Astrocyte of the cerebellum (primary cell): ENCODE measurements at regions not wholly inside any gene's neighbourhood (a gene's known extent, or its start where the extent isn't known, plus 50 kb on each side); places are given as distances from the start of the nearest gene placed in this dataset.

Experiments used
- DNase-seq: peaks from one replicate; pipeline ENCODE4 v3.0.0-alpha.2; 2011; ENCODE audit warnings: low read depth
- H3K4me3 ChIP-seq: 2 replicates; pipeline ENCODE4 v1.5.1; 2011; ENCODE audit warnings: mild to moderate bottlenecking, low read depth, low read length, moderate library complexity
- in situ Hi-C: cut with HindIII; loops from 2 replicates; pipeline ENCODE4 v1.10.0; 2017; ENCODE audit warnings: low sequenced_read_pairs
- TF ChIP-seq, protein P1 (sequence below): IDR thresholded peaks from 2 replicates; pipeline ENCODE4 v1.5.1; 2012; ENCODE audit warnings: low read length, low read depth, moderate library complexity, mild to moderate bottlenecking; ENCODE audit errors: missing control alignments

DNA sequence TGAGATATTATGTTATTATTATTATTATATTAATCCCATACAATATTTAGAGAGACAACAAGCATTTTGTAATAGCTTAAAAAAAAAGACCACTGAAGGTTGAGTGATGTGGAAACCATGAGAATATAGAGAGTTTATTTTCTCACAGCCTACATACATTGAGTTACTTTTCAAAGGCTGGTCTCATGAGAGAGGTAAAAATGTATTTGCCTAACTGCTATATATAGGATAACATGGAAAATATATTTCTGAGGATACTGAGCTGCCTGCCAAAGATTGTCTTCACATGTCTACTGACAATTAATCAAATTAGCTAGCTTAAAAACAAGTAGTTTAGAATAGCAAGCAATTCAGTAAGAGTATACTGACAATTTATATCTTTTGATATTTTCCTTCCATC, 192.2 kb upstream of the NRIP1 start:
- TF ChIP-seq, protein P1, sequence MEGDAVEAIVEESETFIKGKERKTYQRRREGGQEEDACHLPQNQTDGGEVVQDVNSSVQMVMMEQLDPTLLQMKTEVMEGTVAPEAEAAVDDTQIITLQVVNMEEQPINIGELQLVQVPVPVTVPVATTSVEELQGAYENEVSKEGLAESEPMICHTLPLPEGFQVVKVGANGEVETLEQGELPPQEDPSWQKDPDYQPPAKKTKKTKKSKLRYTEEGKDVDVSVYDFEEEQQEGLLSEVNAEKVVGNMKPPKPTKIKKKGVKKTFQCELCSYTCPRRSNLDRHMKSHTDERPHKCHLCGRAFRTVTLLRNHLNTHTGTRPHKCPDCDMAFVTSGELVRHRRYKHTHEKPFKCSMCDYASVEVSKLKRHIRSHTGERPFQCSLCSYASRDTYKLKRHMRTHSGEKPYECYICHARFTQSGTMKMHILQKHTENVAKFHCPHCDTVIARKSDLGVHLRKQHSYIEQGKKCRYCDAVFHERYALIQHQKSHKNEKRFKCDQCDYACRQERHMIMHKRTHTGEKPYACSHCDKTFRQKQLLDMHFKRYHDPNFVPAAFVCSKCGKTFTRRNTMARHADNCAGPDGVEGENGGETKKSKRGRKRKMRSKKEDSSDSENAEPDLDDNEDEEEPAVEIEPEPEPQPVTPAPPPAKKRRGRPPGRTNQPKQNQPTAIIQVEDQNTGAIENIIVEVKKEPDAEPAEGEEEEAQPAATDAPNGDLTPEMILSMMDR = no peak
- no peak for DNase-seq
- in situ Hi-C loops = no loop called here
- no peak overlapping the region for H3K4me3 ChIP-seq

- in situ Hi-C loops = no loop called here
- TF ChIP-seq, protein P1 = no peak
- no peak for DNase-seq
- H3K4me3 ChIP-seq = no peak overlapping the region
These were observed 192.8 kb upstream of the NRIP1 start for GRCh38 chr21:15257646-15258045.

DNA sequence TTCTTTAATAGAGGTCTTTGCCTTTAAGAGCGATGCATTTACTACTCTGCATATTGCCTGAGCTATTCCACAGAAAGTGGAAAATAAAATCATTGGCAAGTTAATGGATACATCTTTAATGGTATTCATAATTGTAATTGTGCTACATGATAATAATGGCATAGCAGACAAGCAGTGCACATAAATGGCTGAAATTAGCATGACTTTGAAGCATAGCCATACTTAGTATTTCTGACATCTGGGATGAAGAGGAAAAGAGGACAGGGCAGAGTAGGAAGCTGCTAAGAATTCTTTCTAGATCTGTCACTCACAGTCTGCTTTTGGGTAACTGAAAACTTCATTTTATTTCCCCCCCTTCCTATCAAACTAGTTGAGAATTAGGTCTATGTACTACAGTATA, 195.0 kb upstream of the NRIP1 start:
- DNase-seq = no peak
- in situ Hi-C loops = no loop called here
- TF ChIP-seq, protein P1 = no peak
- no peak overlapping the region for H3K4me3 ChIP-seq

DNA sequence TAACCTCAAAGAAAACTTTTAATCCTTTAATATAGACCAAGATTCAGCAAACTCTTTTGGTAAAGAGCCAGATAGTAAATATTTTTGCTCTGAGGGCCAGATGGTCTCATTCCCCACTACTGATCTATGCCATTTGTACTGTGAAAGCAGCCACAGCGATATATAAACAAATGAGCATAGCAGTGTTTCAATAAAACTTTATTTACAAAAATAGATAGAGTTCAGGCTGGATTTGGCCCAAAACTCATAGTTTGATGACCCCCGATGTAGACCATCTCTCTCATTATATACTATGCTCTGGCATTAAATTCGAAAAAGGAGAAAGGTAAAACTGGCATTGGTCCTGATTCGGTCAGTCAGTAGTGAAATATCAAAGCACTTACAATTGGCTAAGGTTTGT, 195.8 kb upstream of the NRIP1 start:
- TF ChIP-seq, protein P1 = no peak
- H3K4me3 ChIP-seq = no peak overlapping the region
- DNase-seq = no peak
- in situ Hi-C loops = no loop called here

- TF ChIP-seq, protein P1 = no peak
- in situ Hi-C loops = no loop called here
- H3K4me3 ChIP-seq = no peak overlapping the region
These were observed 199.4 kb upstream of the NRIP1 start for GRCh38 chr21:15264084-15264665.

DNA sequence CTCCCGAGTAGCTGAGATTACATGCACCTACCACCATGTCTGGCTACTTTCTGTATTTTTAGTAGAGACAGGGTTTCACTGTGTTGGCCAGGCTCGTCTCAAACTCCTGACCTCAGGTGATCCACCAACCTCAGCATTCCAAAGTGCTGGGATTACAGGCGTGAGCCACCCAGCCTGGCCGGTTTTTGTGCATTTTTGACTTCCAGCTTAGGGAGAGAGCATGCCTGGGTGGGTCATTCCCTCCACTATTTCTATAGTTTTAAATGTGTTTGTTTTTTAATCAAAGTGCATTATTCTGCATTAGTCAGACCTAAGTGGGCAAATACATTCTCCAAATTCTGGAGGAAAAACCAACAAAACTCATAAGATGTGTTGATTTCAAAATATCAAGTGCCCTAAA, 207.4 kb upstream of the NRIP1 start:
- no peak overlapping the region for H3K4me3 ChIP-seq
- TF ChIP-seq, protein P1 = no peak
- in situ Hi-C loops = no loop called here
- DNase-seq = peak; percentile 16

More at GRCh38 chr21:15264084-15264665, 199.4 kb upstream of the NRIP1 start:
- DNase-seq = no peak

- in situ Hi-C loops = no loop called here
- H3K4me3 ChIP-seq = no peak overlapping the region
- TF ChIP-seq, protein P1 = no peak
- DNase-seq = peak; percentile 69
These were observed 207.8 kb upstream of the NRIP1 start for GRCh38 chr21:15272591-15272990.
